ENCODE measurements at regions not wholly inside any gene's neighbourhood (a gene's known extent, or its start where the extent isn't known, plus 50 kb on each side); places are given as distances from the start of the nearest gene placed in this dataset.

DNA sequence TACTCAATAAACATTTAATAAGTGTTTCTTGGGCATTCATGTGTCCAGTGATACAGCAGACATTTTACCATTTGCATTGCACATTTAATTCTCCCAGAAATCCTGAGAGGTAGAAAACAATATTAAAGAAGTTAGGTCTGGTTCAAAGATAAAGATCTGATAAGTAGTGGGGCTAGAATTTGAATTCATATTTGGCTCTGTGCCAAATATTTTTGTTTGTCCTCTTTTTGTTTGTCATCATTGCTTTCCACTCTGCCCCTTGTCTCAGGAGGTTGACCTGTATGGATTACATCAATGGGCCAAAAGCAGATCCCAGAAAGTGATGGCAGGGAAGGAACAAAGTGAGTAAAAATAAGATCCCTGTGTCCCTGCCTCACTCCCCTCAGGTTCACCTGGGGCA lies 441.9 kb upstream of the PKDCC start:
- TF ChIP-seq, protein P1, sequence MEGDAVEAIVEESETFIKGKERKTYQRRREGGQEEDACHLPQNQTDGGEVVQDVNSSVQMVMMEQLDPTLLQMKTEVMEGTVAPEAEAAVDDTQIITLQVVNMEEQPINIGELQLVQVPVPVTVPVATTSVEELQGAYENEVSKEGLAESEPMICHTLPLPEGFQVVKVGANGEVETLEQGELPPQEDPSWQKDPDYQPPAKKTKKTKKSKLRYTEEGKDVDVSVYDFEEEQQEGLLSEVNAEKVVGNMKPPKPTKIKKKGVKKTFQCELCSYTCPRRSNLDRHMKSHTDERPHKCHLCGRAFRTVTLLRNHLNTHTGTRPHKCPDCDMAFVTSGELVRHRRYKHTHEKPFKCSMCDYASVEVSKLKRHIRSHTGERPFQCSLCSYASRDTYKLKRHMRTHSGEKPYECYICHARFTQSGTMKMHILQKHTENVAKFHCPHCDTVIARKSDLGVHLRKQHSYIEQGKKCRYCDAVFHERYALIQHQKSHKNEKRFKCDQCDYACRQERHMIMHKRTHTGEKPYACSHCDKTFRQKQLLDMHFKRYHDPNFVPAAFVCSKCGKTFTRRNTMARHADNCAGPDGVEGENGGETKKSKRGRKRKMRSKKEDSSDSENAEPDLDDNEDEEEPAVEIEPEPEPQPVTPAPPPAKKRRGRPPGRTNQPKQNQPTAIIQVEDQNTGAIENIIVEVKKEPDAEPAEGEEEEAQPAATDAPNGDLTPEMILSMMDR (IDR thresholded peaks at IDR 0.05): no peak
- no peak for TF ChIP-seq POLR2A (IDR thresholded peaks at IDR 0.05)
- no peak for TF ChIP-seq POLR2AphosphoS5 (IDR thresholded peaks at IDR 0.05)

Measured in stomach (tissue), 4 donors.